Muscle layer of duodenum (tissue), 2 donors: ENCODE measurements at regions not wholly inside any gene's neighbourhood (a gene's known extent, or its start where the extent isn't known, plus 50 kb on each side); places are given as distances from the start of the nearest gene placed in this dataset.

Experiments used
- H3K27ac ChIP-seq: one replicate; pipeline ENCODE4 v1.7.0; 2013; ENCODE audit warnings: mild to moderate bottlenecking, low read length
- H3K27me3 ChIP-seq: one replicate; pipeline ENCODE4 v1.7.0; 2013; ENCODE audit warnings: low read depth, mild to moderate bottlenecking, control low read depth, low read length
- H3K36me3 ChIP-seq, 2 donors: one replicate each; pipeline ENCODE4 v1.7.0; 2013; ENCODE audit warnings: low read length in 2 of 2, control low read depth in 1 of 2, mild to moderate bottlenecking in 1 of 2; ENCODE audit not compliant: insufficient read depth in 2 of 2, control insufficient read depth in 1 of 2
- H3K4me1 ChIP-seq, 2 donors: one replicate each; pipeline ENCODE4 v1.7.0; 2013; ENCODE audit warnings: low read length in 2 of 2, mild to moderate bottlenecking in 2 of 2, control low read depth in 1 of 2, moderate library complexity in 1 of 2; ENCODE audit not compliant: insufficient read depth in 2 of 2, control insufficient read depth in 1 of 2
- H3K4me3 ChIP-seq, 2 donors: one replicate each; pipeline ENCODE4 v1.7.0; 2013; ENCODE audit warnings: low read length in 2 of 2, low read depth in 1 of 2, mild to moderate bottlenecking in 1 of 2
- H3K9me3 ChIP-seq, 2 donors: one replicate each; pipeline ENCODE4 v1.7.0; 2013; ENCODE audit warnings: low read length in 2 of 2, control low read depth in 1 of 2, mild to moderate bottlenecking in 1 of 2; ENCODE audit not compliant: control insufficient read depth in 1 of 2
- donor health status: healthy.

DNA sequence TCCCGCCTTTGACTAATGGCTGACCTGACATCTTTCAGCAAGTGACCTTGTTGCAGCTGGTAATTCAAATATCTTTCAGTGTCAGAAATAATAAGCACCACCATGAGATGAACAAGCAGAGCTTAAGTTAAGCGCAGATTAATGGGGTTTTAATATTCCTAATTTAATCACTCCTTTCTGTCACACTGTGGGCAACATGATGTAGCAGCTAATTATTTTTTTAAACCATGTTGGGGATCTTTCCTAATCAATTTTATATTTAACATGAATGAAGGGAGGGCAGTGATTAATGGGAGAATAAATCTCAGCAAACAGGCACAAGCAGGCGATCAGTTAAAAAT, 353.6 kb upstream of the TNRC6C start:
- Histone ChIP-seq H3K27me3 (no peaks in the 10 kb centered on the region), H3K9me3 (no peaks in the 10 kb centered on the region), H3K4me3 (no peak overlapping the region), H3K27ac (no peak overlapping the region), H3K4me1 (peaks cover 0 to 3% of the 10 kb centered on the region in 2 donors), H3K36me3 (no peaks in the 10 kb centered on the region)

DNA sequence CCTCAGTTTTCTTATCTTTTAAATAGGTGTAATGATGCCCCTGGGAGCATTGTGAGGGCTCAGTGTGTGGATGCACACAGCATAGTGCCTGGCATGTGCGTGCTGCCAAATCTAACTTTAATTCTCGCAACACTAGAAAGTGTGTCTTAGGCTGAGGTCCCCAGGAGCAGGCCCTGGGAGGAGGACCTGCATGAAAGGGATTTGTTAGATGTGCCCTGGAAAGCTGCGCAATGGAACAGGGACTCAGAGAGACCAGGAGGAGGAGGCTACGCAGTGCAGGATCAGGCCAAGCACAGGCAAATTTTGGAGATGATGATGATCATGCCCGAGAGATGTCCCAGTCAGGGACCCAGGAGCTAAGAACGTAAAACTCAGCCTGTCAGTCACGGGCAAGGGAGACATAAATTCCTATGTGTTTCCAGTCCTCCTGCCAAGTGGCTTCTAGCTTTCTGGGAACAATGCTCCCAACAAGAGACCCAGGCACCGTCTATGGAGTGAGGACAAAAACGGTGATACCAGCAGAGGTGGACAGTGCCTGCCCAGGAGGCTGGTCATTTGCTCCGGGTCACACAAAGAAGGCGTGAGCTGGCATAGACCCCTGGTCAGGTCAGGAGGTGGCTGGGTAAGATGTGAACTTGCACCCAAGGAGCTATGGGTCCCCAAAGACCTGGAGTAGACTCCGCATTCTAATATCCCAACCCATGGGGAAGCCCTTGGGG, 352.2 kb upstream of the TNRC6C start:
- no peaks in the 10 kb centered on the region for H3K36me3 ChIP-seq
- H3K9me3 ChIP-seq: no peaks in the 10 kb centered on the region
- H3K4me3 ChIP-seq: no peak overlapping the region
- H3K4me1 ChIP-seq: peaks cover 0 to 3% of the 10 kb centered on the region in 2 donors
- H3K27me3 ChIP-seq: no peaks in the 10 kb centered on the region
- no peak overlapping the region for H3K27ac ChIP-seq

DNA sequence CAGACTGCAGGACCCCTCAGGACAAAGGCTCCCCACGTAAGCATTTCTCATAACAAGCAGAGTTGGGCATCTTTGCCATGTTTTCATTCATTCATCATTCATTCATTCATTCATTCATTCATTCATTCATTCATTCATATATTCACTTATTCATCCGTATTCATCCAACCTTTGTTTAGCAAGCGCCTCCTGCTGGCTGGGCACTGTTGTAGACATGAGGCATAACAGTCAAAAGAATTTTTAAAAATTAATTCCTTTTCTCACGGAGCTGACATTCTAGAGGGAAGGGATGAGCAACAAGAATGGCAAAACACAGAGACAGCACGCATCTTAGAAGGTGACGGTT, 351.7 kb upstream of the TNRC6C start:
- H3K9me3 ChIP-seq: no peaks in the 10 kb centered on the region
- peaks cover 0 to 3% of the 10 kb centered on the region in 2 donors for H3K4me1 ChIP-seq
- no peaks in the 10 kb centered on the region for H3K27me3 ChIP-seq
- H3K27ac ChIP-seq: no peak overlapping the region
- no peaks in the 10 kb centered on the region for H3K36me3 ChIP-seq
- H3K4me3 ChIP-seq: no peak overlapping the region

- no peak overlapping the region for H3K27ac ChIP-seq
- no peaks in the 10 kb centered on the region for H3K36me3 ChIP-seq
- no peaks in the 10 kb centered on the region for H3K9me3 ChIP-seq
- no peaks in the 10 kb centered on the region for H3K27me3 ChIP-seq
- H3K4me1 ChIP-seq: peaks cover 0 to 3% of the 10 kb centered on the region in 2 donors
- no peak overlapping the region for H3K4me3 ChIP-seq
Measured at GRCh38 chr17:77607606-77608005, 350.9 kb upstream of the TNRC6C start.

DNA sequence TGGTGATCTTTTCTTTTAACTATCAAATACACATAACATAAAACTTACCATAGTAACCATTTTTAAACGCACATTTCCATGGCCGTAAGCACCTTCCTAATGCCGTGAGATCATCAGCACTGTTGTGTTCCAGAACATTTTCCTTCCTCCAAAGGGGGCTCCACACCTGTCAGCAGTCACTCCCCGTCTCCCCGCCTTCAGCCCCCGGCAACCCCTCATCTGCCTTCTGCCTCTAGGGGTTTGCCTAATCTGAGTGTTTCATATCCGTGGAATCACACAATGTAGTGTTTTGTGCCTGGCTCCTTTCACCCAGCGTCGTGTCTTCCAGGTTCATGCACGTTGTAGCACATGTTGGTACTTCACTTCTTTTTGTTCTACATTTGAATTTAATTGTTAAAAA, 350.1 kb upstream of the TNRC6C start:
- Histone ChIP-seq H3K27ac (no peak overlapping the region), H3K4me1 (no peaks in the 10 kb centered on the region), H3K4me3 (no peak overlapping the region), H3K36me3 (no peaks in the 10 kb centered on the region), H3K9me3 (no peaks in the 10 kb centered on the region), H3K27me3 (no peaks in the 10 kb centered on the region)

- Histone ChIP-seq H3K9me3 (no peaks in the 10 kb centered on the region), H3K4me1 (no peaks in the 10 kb centered on the region), H3K4me3 (peak overlapping the region in 1 of 2 donors; percentile 16), H3K27ac (no peak overlapping the region), H3K36me3 (no peaks in the 10 kb centered on the region), H3K27me3 (no peaks in the 10 kb centered on the region)
Measured at GRCh38 chr17:77609553-77610517, 348.7 kb upstream of the TNRC6C start.

DNA sequence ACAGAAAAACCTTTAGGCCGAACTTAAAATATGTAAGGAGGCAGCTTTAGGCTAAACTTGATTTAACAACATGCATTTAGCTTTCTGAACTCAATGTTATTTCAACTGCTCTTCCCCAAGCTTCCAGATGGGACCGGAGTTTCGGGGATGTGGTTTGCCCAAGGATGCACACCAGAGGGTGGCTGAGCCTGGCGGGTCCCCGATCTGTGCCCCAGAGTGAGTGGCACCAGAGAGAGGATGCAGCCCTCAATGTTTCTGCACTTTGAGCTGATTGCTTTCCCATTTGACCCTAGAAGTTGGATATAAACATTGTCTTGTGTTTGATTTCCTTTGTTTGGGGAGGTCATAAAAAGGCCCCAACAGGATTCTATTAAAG, 348.0 kb upstream of the TNRC6C start:
- no peaks in the 10 kb centered on the region for H3K9me3 ChIP-seq
- no peaks in the 10 kb centered on the region for H3K36me3 ChIP-seq
- H3K27me3 ChIP-seq: no peaks in the 10 kb centered on the region
- peak overlapping the region in 1 of 2 donors; percentile 16 for H3K4me3 ChIP-seq
- no peaks in the 10 kb centered on the region for H3K4me1 ChIP-seq
- H3K27ac ChIP-seq: no peak overlapping the region

- no peaks in the 10 kb centered on the region for H3K36me3 ChIP-seq
- H3K9me3 ChIP-seq: no peaks in the 10 kb centered on the region
- no peaks in the 10 kb centered on the region for H3K4me1 ChIP-seq
- H3K4me3 ChIP-seq: peak overlapping the region in 1 of 2 donors; percentile 16
- H3K27me3 ChIP-seq: no peaks in the 10 kb centered on the region
- no peak overlapping the region for H3K27ac ChIP-seq
Measured at GRCh38 chr17:77610972-77611521, 347.5 kb upstream of the TNRC6C start.

DNA sequence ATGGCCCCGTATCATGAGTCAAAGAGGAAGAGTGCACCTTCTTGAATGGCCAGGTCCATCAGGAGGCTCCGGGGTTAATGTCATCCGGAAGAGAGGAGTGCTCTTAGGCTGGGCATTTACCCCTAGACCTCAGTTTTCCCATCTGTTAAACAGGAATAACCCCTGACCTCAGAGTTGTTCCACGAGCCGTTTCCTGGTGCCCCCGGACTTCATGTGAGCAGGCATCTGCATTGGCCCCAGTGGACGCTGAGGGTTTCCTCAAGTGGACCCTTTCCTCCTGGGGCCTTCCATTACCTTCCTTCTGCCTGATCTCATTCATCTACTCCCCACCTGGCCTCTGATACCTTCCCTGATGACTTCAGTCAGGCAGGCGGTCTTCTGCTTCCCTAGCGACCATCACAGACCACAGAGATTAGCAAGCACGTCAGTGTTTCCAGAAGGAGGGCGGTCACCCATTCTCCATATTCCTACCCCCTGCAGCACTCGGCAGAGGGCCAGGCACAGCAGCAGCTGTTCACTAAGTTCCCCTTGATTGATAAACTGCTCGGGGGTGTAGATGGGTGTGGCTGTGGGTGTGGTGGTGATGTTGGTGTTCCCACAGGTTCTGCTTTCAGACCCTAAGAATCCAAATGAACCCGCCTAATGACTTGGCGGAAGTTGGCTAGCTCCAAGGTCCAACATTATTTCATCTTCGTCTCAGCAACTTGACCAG, 346.6 kb upstream of the TNRC6C start:
- no peaks in the 10 kb centered on the region for H3K4me1 ChIP-seq
- H3K27me3 ChIP-seq: no peaks in the 10 kb centered on the region
- H3K27ac ChIP-seq: no peak overlapping the region
- H3K4me3 ChIP-seq: no peak overlapping the region
- H3K36me3 ChIP-seq: no peaks in the 10 kb centered on the region
- H3K9me3 ChIP-seq: no peaks in the 10 kb centered on the region

GRCh38 chr17:77613218-77613617, 345.3 kb upstream of the TNRC6C start:
- H3K9me3 ChIP-seq: no peaks in the 10 kb centered on the region
- no peaks in the 10 kb centered on the region for H3K27me3 ChIP-seq
- no peaks in the 10 kb centered on the region for H3K4me1 ChIP-seq
- H3K36me3 ChIP-seq: no peaks in the 10 kb centered on the region
- H3K4me3 ChIP-seq: no peak overlapping the region
- no peak overlapping the region for H3K27ac ChIP-seq

DNA sequence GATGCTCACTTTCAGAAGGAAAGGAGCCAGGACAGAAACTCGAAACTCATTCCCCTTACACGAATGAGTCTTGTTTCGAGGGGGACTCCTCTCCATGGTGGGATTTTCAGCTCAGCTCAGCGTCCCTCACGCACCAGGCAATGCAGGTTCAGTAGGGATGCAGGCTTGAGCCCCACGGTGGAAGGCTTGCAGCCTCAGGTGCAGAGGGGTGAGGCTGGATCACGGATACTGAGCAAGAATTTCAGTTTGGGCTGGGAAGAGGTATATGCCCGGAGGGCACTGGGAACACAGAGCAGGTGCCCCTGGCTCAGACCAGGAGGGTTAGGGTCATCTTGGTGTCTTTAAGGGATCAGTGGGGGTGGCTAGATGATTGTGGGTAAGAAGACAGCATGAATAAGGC, 344.9 kb upstream of the TNRC6C start:
- Histone ChIP-seq H3K36me3 (no peaks in the 10 kb centered on the region), H3K9me3 (no peaks in the 10 kb centered on the region), H3K4me3 (no peak overlapping the region), H3K27me3 (no peaks in the 10 kb centered on the region), H3K27ac (no peak overlapping the region), H3K4me1 (no peaks in the 10 kb centered on the region)
